HepG2 (cell line): ENCODE measurements at regions not wholly inside any gene's neighbourhood (a gene's known extent, or its start where the extent isn't known, plus 50 kb on each side); places are given as distances from the start of the nearest gene placed in this dataset.

Experiments
- ATF4 ChIP-seq, 2 experiments: fragments of 450-650 bp in 1 of 2; sonication (generic) in 1 of 2; formaldehyde crosslinking; IDR thresholded peaks; 2 replicates each; pipeline versions ENCODE4 v1.5.0 to v1.8.0; 2020 to 2022; ENCODE audit warnings: mild to moderate bottlenecking in 1 of 2, missing genetic modification reagents in 1 of 2
- BRF2 ChIP-seq: sonication (generic); formaldehyde crosslinking; IDR thresholded peaks from 2 replicates; pipeline ENCODE4 v1.8.1; 2022; ENCODE audit warnings: mild to moderate bottlenecking, missing genetic modification reagents
- DMAP1 ChIP-seq: IDR thresholded peaks from 2 replicates; pipeline ENCODE4 v1.6.1; 2016
- DPF2 ChIP-seq: sonication (generic); formaldehyde crosslinking; IDR thresholded peaks from 2 replicates; pipeline ENCODE4 v1.4.0; 2020; ENCODE audit warnings: mild to moderate bottlenecking, low read depth, missing genetic modification reagents, borderline replicate concordance
- KAT7 ChIP-seq: IDR thresholded peaks from 2 replicates; pipeline ENCODE4 v1.6.1; 2018; ENCODE audit warnings: borderline replicate concordance, missing compliant biosample characterization
- KDM5A ChIP-seq: fragments of 200-600 bp; sonication (generic); IDR thresholded peaks from 2 replicates; pipeline ENCODE4 v1.7.0; 2018; ENCODE audit warnings: antibody characterized with exemption, mild to moderate bottlenecking, low read length, borderline replicate concordance
- KIAA2018 ChIP-seq: sonication (generic); formaldehyde crosslinking; IDR thresholded peaks from 2 replicates; pipeline ENCODE4 v1.5.0; 2020; ENCODE audit warnings: mild to moderate bottlenecking, missing genetic modification reagents, borderline replicate concordance
- NFYB ChIP-seq: sonication (generic); formaldehyde crosslinking; IDR thresholded peaks from 2 replicates; pipeline ENCODE4 v1.4.0; 2020; ENCODE audit warnings: missing genetic modification reagents
- NR1H2 ChIP-seq: sonication (generic); formaldehyde crosslinking; IDR thresholded peaks from 2 replicates; pipeline ENCODE4 v1.8.1; 2022; ENCODE audit warnings: low read depth, missing genetic modification reagents, borderline replicate concordance
- POGZ ChIP-seq: sonication (generic); formaldehyde crosslinking; IDR thresholded peaks from 2 replicates; pipeline ENCODE4 v1.4.0; 2020; ENCODE audit warnings: mild to moderate bottlenecking, missing genetic modification reagents
- PPARG ChIP-seq: conservative IDR thresholded peaks from 2 replicates; pipeline ENCODE4 v1.6.1; 2016; ENCODE audit warnings: missing biosample characterization, missing genetic modification reagents
- RCOR2 ChIP-seq: IDR thresholded peaks from 2 replicates; pipeline ENCODE4 v1.6.1; 2016; ENCODE audit warnings: missing biosample characterization, missing genetic modification reagents
- ZNF207 ChIP-seq: fragments of 450-650 bp; IDR thresholded peaks from 2 replicates; pipeline ENCODE4 v1.6.1; 2016; ENCODE audit warnings: antibody characterized with exemption, borderline replicate concordance
- ZNF280D ChIP-seq: sonication (generic); formaldehyde crosslinking; IDR thresholded peaks from 2 replicates; pipeline ENCODE4 v1.5.1; 2020; ENCODE audit warnings: mild to moderate bottlenecking, missing genetic modification reagents
- ZSCAN9 ChIP-seq: IDR thresholded peaks from 2 replicates; pipeline ENCODE4 v1.6.1; 2016; ENCODE audit warnings: borderline replicate concordance

GRCh38 chr7:7114575-7115291 is 67.6 kb upstream of the C1GALT1 start (continued):
- TF ChIP-seq ATF4 (CRISPR knock-in tag; IDR thresholded peaks at IDR 0.05) (peak; percentile 67 to 69; a peak in 3 of 4 replicates), ZNF280D (CRISPR knock-in tag) (peak; percentile 70; the same call in 1 of the 2 replicates), ZSCAN9 (CRISPR knock-in tag) (peak; percentile 26; the same call in 1 of the 2 replicates), ZNF207 (no peak), KIAA2018 (no peak), RCOR2 (CRISPR knock-in tag) (peak; percentile 97), KAT7 (0 out of 2 replicates have a peak, but pooled peaks have one; percentile 41), NFYB (CRISPR knock-in tag) (no peak), NR1H2 (no peak), KDM5A (no peak), BRF2 (CRISPR knock-in tag) (0 out of 2 replicates have a peak, but pooled peaks have one; percentile 66), DPF2 (CRISPR knock-in tag) (peak; percentile 93), DMAP1 (CRISPR knock-in tag) (0 out of 2 replicates have a peak, but pooled peaks have one; percentile 32), PPARG (peak; percentile 40; the same call in 1 of the 2 replicates), POGZ (CRISPR knock-in tag) (peak; percentile 85)
